GM12892 (cell line): ENCODE measurements at regions not wholly inside any gene's neighbourhood (a gene's known extent, or its start where the extent isn't known, plus 50 kb on each side); places are given as distances from the start of the nearest gene placed in this dataset.

ENCODE experiments used
- POLR2A ChIP-seq: IDR thresholded peaks from 2 replicates; pipeline ENCODE4 v1.6.1; 2011; ENCODE audit warnings: low read depth, low read length, control low read depth
- POLR2AphosphoS5 ChIP-seq: IDR thresholded peaks from 2 replicates; pipeline ENCODE4 v1.6.1; 2011; ENCODE audit warnings: low read depth, low read length, control low read depth
- TAF1 ChIP-seq: IDR thresholded peaks from 2 replicates; pipeline ENCODE4 v1.6.1; 2011; ENCODE audit warnings: low read depth, mild to moderate bottlenecking, control low read depth, low read length, borderline replicate concordance

GRCh38 chr1:91071838-91072237, 50.0 kb upstream of the ZNF644 start:
- TF ChIP-seq TAF1 (no peak), POLR2AphosphoS5 (no peak), POLR2A (no peak)
